Liver (tissue), 8 donors: ENCODE measurements at regions not wholly inside any gene's neighbourhood (a gene's known extent, or its start where the extent isn't known, plus 50 kb on each side); places are given as distances from the start of the nearest gene placed in this dataset.

Source experiments
- DNase-seq: peaks from one replicate; pipeline ENCODE4 v3.0.0-alpha.2; 2017; ENCODE audit warnings: low spot score
- H3K27ac ChIP-seq, 2 donors: one replicate each; pipeline ENCODE4 v1.7.0; 2013; ENCODE audit warnings: inconsistent platforms in 2 of 2, low read length in 2 of 2, control low read depth in 1 of 2, low read depth in 1 of 2, mild to moderate bottlenecking in 1 of 2
- H3K27me3 ChIP-seq, 4 donors: one replicate each; pipeline versions ENCODE4 v1.6.1 to v1.7.0; 2013; ENCODE audit warnings: low read length in 3 of 4, inconsistent platforms in 1 of 4, mild to moderate bottlenecking in 1 of 4, moderate library complexity in 1 of 4; ENCODE audit not compliant: control insufficient read depth in 4 of 4, insufficient read depth in 4 of 4
- H3K36me3 ChIP-seq, 4 donors: one replicate each; pipeline versions ENCODE4 v1.6.1 to v1.7.0; 2013; ENCODE audit warnings: low read length in 3 of 4, mild to moderate bottlenecking in 3 of 4, low read depth in 1 of 4, moderate library complexity in 1 of 4; ENCODE audit not compliant: control insufficient read depth in 4 of 4, insufficient read depth in 3 of 4
- H3K4me1 ChIP-seq, 4 donors: one replicate each; pipeline versions ENCODE4 v1.6.1 to v1.7.0; 2013; ENCODE audit warnings: low read length in 3 of 4, mild to moderate bottlenecking in 3 of 4, moderate library complexity in 1 of 4; ENCODE audit not compliant: control insufficient read depth in 4 of 4, insufficient read depth in 4 of 4
- H3K4me3 ChIP-seq, 3 donors: one replicate each; pipeline versions ENCODE4 v1.6.1 to v1.7.0; 2013; ENCODE audit warnings: low read length in 3 of 3, control low read depth in 1 of 3, low read depth in 1 of 3, mild to moderate bottlenecking in 1 of 3
- H3K9ac ChIP-seq, 2 donors: one replicate each; pipeline ENCODE4 v1.7.0; 2013; ENCODE audit warnings: low read length in 2 of 2, mild to moderate bottlenecking in 2 of 2, moderate library complexity in 2 of 2, control low read depth in 1 of 2, low read depth in 1 of 2
- H3K9me3 ChIP-seq, 4 donors: one replicate each; pipeline versions ENCODE4 v1.6.1 to v1.7.0; 2013; ENCODE audit warnings: low read length in 3 of 4; ENCODE audit not compliant: control insufficient read depth in 4 of 4
- EGR1 ChIP-seq, 2 donors: IDR thresholded peaks; 2 replicates each; pipeline ENCODE4 v1.6.1; 2016 to 2018; ENCODE audit warnings: antibody characterized with exemption in 2 of 2, low read depth in 2 of 2
- FOXA1 ChIP-seq: IDR thresholded peaks from 2 replicates; pipeline ENCODE4 v1.6.1; 2016; ENCODE audit warnings: antibody characterized with exemption
- HNF4G ChIP-seq: IDR thresholded peaks from 2 replicates; pipeline ENCODE4 v1.6.1; 2016; ENCODE audit warnings: antibody characterized with exemption
- JUND ChIP-seq, 2 donors: IDR thresholded peaks; 2 replicates each; pipeline ENCODE4 v1.6.1; 2016; ENCODE audit warnings: antibody characterized with exemption in 2 of 2
- NR2F2 ChIP-seq: IDR thresholded peaks from 2 replicates; pipeline ENCODE4 v1.6.1; 2016; ENCODE audit warnings: antibody characterized with exemption
- RAD21 ChIP-seq, 2 donors: IDR thresholded peaks; 2 replicates each; pipeline ENCODE4 v1.6.1; 2016; ENCODE audit warnings: antibody characterized with exemption in 2 of 2, mild to moderate bottlenecking in 2 of 2
- TAF1 ChIP-seq: conservative IDR thresholded peaks from 2 replicates; pipeline ENCODE4 v1.6.1; 2016; ENCODE audit warnings: antibody characterized with exemption, mild to moderate bottlenecking
- YY1 ChIP-seq: IDR thresholded peaks from 2 replicates; pipeline ENCODE4 v1.6.1; 2016; ENCODE audit warnings: antibody characterized with exemption, mild to moderate bottlenecking
- WGBS: extraction: QIAGEN DNeasy Blood & Tissue Kit; methylation state at CpG from one replicate; pipeline ENCODE4 v1.1.7; 2013; 5-methylcytosine and 5-hydroxymethylcytosine counted together
- TF ChIP-seq, protein P1 (sequence below): IDR thresholded peaks from 2 replicates; pipeline ENCODE4 v1.6.1; 2016; ENCODE audit warnings: antibody characterized with exemption
- TF ChIP-seq, protein P2 (sequence below): IDR thresholded peaks from 2 replicates; pipeline ENCODE4 v1.6.1; 2016; ENCODE audit warnings: antibody characterized with exemption
- TF ChIP-seq, protein P3 (sequence below): IDR thresholded peaks from 2 replicates; pipeline ENCODE4 v1.6.1; 2016; ENCODE audit warnings: antibody characterized with exemption
- TF ChIP-seq, protein P4 (sequence below): IDR thresholded peaks from 2 replicates; pipeline ENCODE4 v1.6.1; 2016; ENCODE audit warnings: antibody characterized with exemption, mild to moderate bottlenecking
- TF ChIP-seq, protein P5 (sequence below): fragments of 150-350 bp; IDR thresholded peaks from 2 replicates; pipeline ENCODE4 v1.5.1; 2017; ENCODE audit warnings: improper control_type of control experiment, low read depth, low read length; ENCODE audit not compliant: missing input control
- donor health status: healthy.
- donor health status: healthy.
- donor health status: healthy.
- donor health status: healthy.
- donor health status: healthy.

DNA sequence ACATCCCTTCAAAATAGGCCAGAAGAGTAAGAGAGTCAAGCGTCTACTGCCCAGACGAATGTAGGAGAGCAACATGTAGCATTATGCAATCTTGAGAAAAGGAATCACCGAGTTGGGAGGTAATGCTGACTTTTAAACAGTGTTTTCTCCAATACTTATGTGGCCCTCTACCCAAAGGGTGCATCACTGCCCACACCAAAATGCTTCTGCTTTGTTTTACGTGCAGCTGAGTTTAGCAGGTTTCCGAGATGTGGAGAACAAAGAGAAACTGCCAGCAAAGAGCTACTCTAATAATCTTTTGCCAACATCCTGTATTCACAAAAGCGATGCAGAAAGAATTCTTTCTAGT lies 63.4 kb upstream of the ZEB2 start:
- TF ChIP-seq, protein P1, sequence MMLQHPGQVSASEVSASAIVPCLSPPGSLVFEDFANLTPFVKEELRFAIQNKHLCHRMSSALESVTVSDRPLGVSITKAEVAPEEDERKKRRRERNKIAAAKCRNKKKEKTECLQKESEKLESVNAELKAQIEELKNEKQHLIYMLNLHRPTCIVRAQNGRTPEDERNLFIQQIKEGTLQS = no peak
- TF ChIP-seq RAD21 (IDR thresholded peaks at IDR 0.05) = no peak
- TF ChIP-seq, protein P2, sequence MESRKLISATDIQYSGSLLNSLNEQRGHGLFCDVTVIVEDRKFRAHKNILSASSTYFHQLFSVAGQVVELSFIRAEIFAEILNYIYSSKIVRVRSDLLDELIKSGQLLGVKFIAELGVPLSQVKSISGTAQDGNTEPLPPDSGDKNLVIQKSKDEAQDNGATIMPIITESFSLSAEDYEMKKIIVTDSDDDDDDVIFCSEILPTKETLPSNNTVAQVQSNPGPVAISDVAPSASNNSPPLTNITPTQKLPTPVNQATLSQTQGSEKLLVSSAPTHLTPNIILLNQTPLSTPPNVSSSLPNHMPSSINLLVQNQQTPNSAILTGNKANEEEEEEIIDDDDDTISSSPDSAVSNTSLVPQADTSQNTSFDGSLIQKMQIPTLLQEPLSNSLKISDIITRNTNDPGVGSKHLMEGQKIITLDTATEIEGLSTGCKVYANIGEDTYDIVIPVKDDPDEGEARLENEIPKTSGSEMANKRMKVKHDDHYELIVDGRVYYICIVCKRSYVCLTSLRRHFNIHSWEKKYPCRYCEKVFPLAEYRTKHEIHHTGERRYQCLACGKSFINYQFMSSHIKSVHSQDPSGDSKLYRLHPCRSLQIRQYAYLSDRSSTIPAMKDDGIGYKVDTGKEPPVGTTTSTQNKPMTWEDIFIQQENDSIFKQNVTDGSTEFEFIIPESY = no peak
- no peak for TF ChIP-seq EGR1 (IDR thresholded peaks at IDR 0.05; ENCODE audit: low read depth in 2 of 2)
- TF ChIP-seq TAF1 = no peak
- TF ChIP-seq, protein P3, sequence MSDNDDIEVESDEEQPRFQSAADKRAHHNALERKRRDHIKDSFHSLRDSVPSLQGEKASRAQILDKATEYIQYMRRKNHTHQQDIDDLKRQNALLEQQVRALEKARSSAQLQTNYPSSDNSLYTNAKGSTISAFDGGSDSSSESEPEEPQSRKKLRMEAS = no peak
- TF ChIP-seq YY1 = no peak
- TF ChIP-seq, protein P4, sequence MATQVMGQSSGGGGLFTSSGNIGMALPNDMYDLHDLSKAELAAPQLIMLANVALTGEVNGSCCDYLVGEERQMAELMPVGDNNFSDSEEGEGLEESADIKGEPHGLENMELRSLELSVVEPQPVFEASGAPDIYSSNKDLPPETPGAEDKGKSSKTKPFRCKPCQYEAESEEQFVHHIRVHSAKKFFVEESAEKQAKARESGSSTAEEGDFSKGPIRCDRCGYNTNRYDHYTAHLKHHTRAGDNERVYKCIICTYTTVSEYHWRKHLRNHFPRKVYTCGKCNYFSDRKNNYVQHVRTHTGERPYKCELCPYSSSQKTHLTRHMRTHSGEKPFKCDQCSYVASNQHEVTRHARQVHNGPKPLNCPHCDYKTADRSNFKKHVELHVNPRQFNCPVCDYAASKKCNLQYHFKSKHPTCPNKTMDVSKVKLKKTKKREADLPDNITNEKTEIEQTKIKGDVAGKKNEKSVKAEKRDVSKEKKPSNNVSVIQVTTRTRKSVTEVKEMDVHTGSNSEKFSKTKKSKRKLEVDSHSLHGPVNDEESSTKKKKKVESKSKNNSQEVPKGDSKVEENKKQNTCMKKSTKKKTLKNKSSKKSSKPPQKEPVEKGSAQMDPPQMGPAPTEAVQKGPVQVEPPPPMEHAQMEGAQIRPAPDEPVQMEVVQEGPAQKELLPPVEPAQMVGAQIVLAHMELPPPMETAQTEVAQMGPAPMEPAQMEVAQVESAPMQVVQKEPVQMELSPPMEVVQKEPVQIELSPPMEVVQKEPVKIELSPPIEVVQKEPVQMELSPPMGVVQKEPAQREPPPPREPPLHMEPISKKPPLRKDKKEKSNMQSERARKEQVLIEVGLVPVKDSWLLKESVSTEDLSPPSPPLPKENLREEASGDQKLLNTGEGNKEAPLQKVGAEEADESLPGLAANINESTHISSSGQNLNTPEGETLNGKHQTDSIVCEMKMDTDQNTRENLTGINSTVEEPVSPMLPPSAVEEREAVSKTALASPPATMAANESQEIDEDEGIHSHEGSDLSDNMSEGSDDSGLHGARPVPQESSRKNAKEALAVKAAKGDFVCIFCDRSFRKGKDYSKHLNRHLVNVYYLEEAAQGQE = no peak
- TF ChIP-seq JUND (IDR thresholded peaks at IDR 0.05) = no peak
- TF ChIP-seq HNF4G = no peak
- TF ChIP-seq, protein P5, sequence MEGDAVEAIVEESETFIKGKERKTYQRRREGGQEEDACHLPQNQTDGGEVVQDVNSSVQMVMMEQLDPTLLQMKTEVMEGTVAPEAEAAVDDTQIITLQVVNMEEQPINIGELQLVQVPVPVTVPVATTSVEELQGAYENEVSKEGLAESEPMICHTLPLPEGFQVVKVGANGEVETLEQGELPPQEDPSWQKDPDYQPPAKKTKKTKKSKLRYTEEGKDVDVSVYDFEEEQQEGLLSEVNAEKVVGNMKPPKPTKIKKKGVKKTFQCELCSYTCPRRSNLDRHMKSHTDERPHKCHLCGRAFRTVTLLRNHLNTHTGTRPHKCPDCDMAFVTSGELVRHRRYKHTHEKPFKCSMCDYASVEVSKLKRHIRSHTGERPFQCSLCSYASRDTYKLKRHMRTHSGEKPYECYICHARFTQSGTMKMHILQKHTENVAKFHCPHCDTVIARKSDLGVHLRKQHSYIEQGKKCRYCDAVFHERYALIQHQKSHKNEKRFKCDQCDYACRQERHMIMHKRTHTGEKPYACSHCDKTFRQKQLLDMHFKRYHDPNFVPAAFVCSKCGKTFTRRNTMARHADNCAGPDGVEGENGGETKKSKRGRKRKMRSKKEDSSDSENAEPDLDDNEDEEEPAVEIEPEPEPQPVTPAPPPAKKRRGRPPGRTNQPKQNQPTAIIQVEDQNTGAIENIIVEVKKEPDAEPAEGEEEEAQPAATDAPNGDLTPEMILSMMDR = no peak
- no peak for TF ChIP-seq FOXA1
- no peaks in the 10 kb centered on the region for H3K27me3 ChIP-seq
- no peak overlapping the region for H3K4me3 ChIP-seq
- no peaks in the 10 kb centered on the region for H3K4me1 ChIP-seq
- no peak for DNase-seq
- no peak overlapping the region for H3K27ac ChIP-seq
- H3K36me3 ChIP-seq = no peaks in the 10 kb centered on the region
- WGBS = 67% methylated on average over 6 of the region's 6 CpGs
- no peaks in the 10 kb centered on the region for H3K9me3 ChIP-seq
- H3K9ac ChIP-seq = no peak overlapping the region

DNA sequence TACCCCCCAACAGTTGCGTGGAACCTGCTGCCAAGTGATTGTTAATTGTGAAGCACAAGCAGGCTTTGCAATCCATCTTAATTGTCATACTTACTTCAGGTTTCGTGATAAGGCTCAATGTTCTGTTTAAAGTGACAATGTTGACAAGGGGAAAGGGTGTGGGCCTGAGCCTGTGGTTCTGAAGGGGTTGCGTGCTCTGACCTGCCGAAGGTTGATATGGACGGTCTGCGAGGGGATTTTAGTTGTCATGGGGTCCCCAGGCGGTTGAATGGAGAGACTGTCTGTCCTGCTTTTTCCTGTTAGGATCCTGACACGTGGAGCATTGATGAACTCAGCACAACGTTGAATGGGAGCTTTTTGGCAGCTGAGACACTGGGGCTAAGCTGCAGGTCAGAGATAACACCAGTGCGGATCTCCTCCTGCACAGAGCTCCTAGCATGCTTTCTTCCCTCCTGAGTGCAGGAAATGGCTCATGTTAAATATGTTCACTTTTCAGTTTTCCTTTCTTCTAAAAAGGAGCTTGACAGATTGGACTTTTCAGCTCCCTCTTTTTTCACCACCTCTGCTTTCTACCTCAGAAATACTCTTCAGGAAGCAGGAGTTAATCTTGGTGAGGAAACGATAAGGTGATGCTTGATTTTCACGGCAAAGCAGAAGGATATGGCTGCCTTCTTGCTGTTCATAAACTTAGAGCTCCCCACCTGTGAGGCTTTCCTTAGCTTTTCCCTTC lies 62.9 kb upstream of the ZEB2 start:
- no peaks in the 10 kb centered on the region for H3K4me1 ChIP-seq

More for the DNA sequence above, 62.9 kb upstream of the ZEB2 start:
- Histone ChIP-seq H3K9ac (no peak overlapping the region), H3K36me3 (no peaks in the 10 kb centered on the region), H3K4me3 (no peak overlapping the region), H3K9me3 (no peaks in the 10 kb centered on the region), H3K27ac (no peak overlapping the region), H3K27me3 (no peaks in the 10 kb centered on the region)
- WGBS = 48% methylated on average over 12 of the region's 12 CpGs
- peak; percentile 43 for TF ChIP-seq NR2F2
- TF ChIP-seq, protein P2 = no peak
- peak; percentile 65 for DNase-seq
